Muscle of arm (tissue), 1 donor: ENCODE measurements at regions not wholly inside any gene's neighbourhood (a gene's known extent, or its start where the extent isn't known, plus 50 kb on each side); places are given as distances from the start of the nearest gene placed in this dataset.

Experiments used
- DNase-seq: peaks from one replicate; pipeline ENCODE4 v3.0.0-alpha.2; 2013

DNA sequence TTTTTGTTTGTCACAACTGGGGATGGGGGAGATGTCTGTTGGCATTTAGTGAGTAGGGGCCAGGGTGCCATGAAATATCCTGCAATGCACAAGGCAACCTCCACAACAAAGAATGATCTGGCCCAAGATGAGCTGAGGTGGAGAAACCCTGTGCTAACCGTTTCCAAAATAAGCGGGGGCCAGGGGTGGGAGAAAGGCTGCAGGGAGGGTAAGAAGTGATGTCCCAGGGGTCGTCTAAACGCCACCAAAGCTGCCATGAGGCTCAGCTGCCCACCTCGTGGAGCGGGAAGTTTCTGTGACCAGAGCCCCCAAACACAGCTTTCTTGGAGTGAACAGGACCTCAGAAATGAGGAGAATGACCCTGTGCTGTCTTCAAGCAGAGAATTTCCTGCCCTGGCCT, 76.5 kb upstream of the CDH5 start:
- DNase-seq = no peak

DNA sequence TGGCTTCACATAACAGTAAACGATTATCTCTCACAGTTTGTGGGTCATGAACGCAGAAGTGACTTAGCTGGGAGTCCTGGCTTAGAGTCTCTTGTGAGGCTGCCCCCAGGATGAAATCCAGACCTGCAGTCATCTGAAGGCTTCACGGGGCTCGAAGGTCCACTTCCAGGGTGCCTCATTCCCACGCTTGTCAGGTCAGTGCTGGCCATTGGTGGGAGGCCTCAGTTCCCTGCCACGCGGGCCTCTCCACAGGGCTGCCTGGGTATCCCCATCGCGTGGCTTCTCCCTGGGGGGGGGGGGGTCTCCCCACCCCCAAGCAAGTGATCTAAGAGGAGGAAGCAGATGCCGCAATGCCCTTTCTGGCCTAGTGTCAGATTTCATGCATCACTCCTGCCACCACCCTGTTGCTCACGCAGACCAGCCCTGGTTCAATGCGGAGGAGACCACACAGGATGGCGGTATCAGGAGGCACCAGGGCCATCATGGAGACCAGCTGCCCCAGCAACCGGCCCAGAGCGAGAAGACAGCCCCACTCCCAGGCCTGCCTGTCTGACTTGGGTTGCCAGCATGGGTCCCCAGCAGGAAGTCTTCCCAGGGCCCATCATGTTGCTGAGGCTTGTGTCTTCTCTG, 77.3 kb upstream of the CDH5 start:
- no peak for DNase-seq

- DNase-seq = no peak
Observed at GRCh38 chr16:66287926-66288325, 78.6 kb upstream of the CDH5 start.

- no peak for DNase-seq
Observed at GRCh38 chr16:66287416-66287815, 79.1 kb upstream of the CDH5 start.

GRCh38 chr16:66286527-66286926, 80.0 kb upstream of the CDH5 start:
- no peak for DNase-seq

GRCh38 chr16:66278604-66279262, 87.8 kb upstream of the CDH5 start:
- DNase-seq = no peak

DNA sequence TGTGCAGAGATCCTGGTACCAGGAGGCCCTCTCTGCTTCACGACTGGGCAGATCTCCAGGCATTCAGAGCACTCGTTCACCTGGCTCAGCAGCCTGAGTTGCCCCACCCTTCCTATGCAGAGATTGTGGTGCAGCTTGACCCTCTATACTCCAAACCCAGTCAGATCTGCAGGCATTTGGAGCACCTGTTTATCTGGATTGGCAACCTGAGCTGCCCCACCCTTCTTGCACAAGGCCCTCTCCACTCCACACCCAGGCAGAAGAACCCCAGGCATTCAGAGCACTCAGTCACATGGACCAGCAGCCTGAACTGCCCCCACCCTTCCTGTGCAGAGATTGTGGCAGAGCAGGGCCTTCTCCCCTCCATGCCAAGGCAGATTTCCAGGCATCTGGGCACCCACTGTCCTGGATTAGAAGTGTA, 88.4 kb upstream of the CDH5 start:
- DNase-seq = no peak

GRCh38 chr16:66277311-66278070, 89.0 kb upstream of the CDH5 start:
- no peak for DNase-seq

DNA sequence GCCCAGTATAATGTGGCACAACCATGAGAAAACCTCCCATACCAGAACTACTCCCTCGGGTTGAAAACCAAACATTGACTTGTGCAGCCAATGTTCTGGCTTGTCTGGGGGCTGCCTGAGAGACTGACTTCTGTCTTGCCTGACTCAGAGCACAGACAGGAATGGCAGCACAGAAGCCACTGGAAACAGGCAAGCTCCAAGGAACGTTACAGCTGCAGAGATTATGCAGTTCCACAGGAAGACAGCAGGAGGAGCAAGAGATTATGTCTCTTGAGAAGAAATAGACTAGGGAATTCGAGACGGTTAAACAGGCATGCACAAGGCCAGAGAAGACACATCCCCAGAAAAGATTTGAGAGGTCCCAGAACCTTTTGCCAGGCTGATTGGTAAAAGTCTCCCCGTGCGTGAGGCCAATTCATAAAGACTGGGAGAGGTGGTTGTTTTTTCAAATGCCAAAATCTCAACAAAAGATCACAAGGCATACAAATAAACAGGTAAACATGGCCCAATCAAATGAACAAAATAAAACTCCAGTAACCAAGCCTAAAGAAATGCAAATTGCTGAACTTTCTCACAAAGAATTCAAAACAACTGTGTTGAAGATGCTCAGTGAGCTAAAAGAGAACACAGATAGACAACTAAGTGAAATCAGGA, 90.6 kb upstream of the CDH5 start:
- no peak for DNase-seq

GRCh38 chr16:66274335-66275110, 92.0 kb upstream of the CDH5 start:
- DNase-seq = no peak

DNA sequence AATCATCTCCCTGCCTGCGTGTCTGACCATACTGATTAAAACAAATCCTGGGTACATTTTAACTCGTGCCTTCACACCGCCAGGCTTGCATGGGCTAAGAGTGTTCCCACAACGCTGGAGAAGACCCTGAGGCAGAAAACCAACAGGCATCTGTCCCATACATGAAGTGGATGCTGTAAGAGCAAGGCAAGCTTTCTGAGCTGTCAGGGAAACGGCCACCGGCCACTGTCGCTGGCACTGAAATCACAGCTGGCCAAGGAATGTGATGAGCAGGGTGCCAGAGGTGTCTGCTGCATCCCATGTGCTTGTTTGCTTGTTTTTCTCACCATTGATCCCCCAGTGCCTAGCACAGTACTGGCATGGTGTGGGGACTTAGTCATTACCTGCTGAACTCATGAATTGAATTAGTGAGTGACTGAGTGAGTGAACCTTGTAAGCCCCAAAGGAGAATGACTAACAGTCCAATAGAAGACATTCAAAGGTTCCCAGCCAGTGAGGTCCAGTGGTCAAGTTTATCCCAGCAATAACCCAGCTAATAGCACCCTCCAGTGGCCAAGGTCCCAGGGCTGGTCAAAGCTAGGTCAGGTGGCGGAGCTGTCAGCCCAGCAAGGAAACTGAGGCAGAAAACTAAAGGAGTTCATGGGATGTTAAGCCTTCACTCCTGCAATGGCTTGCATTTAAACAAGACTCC, 92.7 kb upstream of the CDH5 start:
- no peak for DNase-seq

GRCh38 chr16:66273053-66273452, 93.4 kb upstream of the CDH5 start:
- DNase-seq = no peak

DNA sequence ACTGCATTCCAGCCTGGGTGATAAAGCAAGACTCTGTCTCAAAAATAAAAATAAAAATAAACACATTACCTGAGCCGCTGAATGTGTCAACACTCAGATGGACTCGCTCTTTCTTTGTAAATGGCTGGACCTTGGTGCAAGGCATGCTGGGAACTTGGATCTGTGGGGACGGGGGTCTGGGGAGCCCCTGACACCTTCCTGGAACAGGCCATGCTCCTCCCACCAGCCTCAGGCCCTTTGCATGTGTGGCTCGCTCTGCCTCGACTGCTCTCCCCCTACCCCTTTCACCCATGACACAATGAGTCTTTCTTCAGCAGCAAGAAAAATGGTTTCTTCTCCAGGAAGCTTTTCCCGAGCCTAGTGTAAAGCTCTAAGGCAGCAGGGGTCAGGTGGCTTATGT, 94.0 kb upstream of the CDH5 start:
- no peak for DNase-seq

- no peak for DNase-seq
Observed at GRCh38 chr16:66271074-66272060, 95.1 kb upstream of the CDH5 start.

DNA sequence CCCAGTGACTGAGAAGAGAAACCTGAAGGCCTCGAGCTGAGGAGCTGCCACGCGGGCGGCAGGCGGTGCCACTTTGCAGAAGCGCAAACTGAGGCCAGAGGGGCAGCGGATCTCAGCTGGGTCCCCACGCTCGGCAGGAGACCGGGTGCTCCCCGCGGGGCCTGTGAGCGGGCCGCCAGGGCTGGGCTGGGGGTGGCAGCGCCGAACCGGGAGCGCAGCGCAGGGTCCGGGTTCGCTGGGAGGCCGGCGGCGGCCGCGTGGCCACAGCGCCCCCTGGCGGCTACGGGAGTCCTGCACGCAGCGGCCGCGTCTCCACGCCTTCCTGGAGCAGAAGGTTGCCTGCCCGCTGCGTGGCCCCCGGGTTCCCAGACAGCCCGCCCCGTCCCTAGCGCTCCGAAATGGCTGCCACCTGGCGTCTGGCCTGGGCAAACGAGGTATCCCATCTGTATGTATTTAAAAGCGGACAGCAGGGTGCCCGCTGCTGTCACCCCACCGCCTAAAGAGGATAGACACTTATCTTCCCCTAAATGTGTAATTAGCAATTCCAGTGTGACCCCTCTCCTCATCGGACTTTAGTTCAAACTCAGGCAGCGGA, 96.1 kb upstream of the CDH5 start:
- DNase-seq = peak; percentile 73

DNA sequence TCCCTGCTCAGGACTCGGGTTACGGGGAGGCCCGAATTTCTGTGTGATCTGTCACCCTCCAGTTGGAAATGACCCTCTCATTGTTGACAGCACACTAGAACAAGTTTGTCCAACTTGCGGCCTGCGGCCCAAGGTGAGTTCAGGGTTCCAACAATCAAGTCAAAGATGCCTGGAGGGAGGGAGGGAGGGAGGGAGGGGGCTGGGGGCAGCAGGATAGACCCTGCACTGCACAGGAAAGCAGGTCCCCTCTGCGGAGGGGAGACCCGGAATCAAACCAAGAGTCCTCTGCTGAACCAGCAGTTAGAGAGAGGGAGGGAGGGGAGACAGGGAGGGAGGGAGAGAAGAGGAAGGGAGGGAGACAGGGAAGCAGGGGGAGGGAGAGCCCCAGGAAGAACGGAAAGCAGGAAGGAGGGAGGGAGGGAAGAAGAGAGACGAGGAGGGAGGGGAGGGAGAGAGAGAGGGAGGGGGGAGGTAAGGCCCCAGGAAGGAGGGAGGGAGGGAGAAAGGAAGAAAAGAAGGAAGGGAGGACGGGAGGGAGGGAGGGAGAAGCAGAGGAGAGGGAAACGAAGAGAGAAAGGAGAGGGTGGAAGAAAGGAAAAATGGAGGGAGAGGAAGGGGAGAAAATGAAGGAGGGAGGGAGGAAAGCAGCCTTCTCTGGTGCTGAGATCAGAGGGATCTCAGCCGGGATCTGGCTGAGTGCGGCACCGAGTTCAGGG, 96.7 kb upstream of the CDH5 start:
- no peak for DNase-seq

DNA sequence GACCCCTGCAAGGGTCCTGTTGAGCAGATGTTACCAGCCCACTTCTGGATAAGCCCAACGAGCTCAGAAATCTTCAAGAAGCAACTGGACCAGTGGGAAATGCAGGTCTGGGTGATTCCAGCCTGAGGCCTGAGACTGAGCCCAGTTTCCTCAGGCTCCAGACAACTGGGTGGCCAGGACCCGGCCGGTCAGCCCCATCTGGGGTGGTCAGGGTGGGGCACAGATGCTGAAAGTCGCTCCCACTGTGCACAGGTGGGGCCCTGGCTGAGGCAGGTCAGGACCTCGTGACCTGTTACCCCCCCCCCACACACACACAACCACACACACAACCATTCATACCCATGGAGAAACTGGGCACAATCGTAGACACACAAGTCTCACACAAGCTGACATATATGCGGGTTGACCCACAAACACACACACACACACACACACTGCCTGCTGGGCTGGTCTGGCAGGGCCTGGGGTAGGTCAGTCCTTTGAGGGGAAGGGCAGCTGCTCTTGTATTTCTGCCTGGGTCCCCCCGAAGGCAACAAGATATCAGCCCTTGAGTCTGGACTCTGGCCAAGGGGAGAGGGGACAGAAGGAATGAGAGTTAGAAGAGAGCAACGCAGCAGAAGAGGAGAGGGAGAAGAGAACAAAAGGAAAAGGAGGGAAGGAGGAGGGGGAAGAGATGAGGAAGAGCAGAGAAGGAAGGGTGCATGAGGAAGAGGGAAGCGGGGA, 99.0 kb upstream of the CDH5 start:
- DNase-seq = peak; percentile 49
